Effector memory CD8-positive, alpha-beta T cell (primary cell): ENCODE measurements at regions not wholly inside any gene's neighbourhood (a gene's known extent, or its start where the extent isn't known, plus 50 kb on each side); places are given as distances from the start of the nearest gene placed in this dataset.

Experiments used
- ATAC-seq: fragments of 150-1000 bp; cut with Tn5 transposase; replicated peaks from 2 replicates; pipeline ENCODE4 v1.10.0; 2021; ENCODE audit warnings: mild to moderate bottlenecking, moderate library complexity
- DNase-seq, 3 experiments: peaks; one replicate each; pipeline ENCODE4 v3.0.0; 2021
- H3K27ac Mint-ChIP-seq, 2 donors: one replicate each; pipeline ENCODE4 v1.8.0; 2022; ENCODE audit warnings: mild to moderate bottlenecking in 2 of 2, mixed read lengths in 2 of 2, moderate library complexity in 2 of 2
- H3K27me3 Mint-ChIP-seq, 2 donors: one replicate each; pipeline ENCODE4 v1.8.0; 2022; ENCODE audit warnings: mixed read lengths in 2 of 2
- H3K36me3 Mint-ChIP-seq: one replicate; pipeline ENCODE4 v1.8.0; 2022; ENCODE audit warnings: mild to moderate bottlenecking, moderate library complexity, mixed read lengths; ENCODE audit not compliant: insufficient read depth
- H3K4me1 Mint-ChIP-seq, 2 donors: one replicate each; pipeline ENCODE4 v1.8.0; 2022; ENCODE audit warnings: low read depth in 2 of 2, mixed read lengths in 2 of 2
- H3K4me3 Mint-ChIP-seq, 2 donors: one replicate each; pipeline ENCODE4 v1.8.0; 2022; ENCODE audit warnings: mild to moderate bottlenecking in 2 of 2, mixed read lengths in 2 of 2, moderate library complexity in 2 of 2
- H3K9me3 Mint-ChIP-seq, 2 donors: one replicate each; pipeline ENCODE4 v1.8.0; 2022; ENCODE audit warnings: mixed read lengths in 2 of 2

GRCh38 chr6:132971676-132972075, 157.3 kb downstream of the RPS12 start:
- no peak for ATAC-seq
- Mint-ChIP-seq H3K36me3 (no peaks in the 10 kb centered on the region), H3K9me3 (no peaks in the 10 kb centered on the region), H3K27ac (no peak overlapping the region), H3K27me3 (peaks cover 17 to 25% of the 10 kb centered on the region in 2 donors), H3K4me1 (no peaks in the 10 kb centered on the region), H3K4me3 (no peak overlapping the region)
- no peak for DNase-seq

DNA sequence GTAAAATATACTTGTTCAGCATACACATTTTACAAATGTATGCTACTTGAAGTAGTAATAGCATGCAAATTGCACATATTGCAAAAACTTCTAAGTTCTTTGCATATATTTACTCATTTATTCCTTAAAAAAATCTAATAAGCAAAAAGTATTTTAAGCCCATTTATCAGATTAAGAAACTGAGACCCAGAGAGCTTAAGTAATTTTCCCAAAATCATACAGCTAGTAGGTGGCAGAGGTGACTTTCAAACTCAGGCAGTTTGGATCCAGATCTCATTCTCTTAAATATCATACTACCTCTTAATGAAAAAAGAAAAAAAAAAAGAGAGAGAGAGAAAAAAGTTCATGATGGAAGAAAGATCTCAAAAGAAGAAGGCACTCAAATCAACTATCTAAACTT, 157.9 kb downstream of the RPS12 start:
- Mint-ChIP-seq H3K9me3 (no peaks in the 10 kb centered on the region), H3K4me3 (no peak overlapping the region), H3K27ac (no peak overlapping the region), H3K4me1 (no peaks in the 10 kb centered on the region), H3K36me3 (no peaks in the 10 kb centered on the region), H3K27me3 (peaks cover 19 to 25% of the 10 kb centered on the region in 2 donors)
- DNase-seq: no peak
- ATAC-seq: no peak

GRCh38 chr6:132972971-132973370, 158.6 kb downstream of the RPS12 start:
- no peaks in the 10 kb centered on the region for H3K9me3 Mint-ChIP-seq
- no peak overlapping the region for H3K27ac Mint-ChIP-seq
- DNase-seq (no peak), ATAC-seq (no peak)
- H3K4me1 Mint-ChIP-seq: no peaks in the 10 kb centered on the region
- no peaks in the 10 kb centered on the region for H3K36me3 Mint-ChIP-seq
- H3K27me3 Mint-ChIP-seq: peaks cover 25 to 30% of the 10 kb centered on the region in 2 donors
- H3K4me3 Mint-ChIP-seq: no peak overlapping the region

DNA sequence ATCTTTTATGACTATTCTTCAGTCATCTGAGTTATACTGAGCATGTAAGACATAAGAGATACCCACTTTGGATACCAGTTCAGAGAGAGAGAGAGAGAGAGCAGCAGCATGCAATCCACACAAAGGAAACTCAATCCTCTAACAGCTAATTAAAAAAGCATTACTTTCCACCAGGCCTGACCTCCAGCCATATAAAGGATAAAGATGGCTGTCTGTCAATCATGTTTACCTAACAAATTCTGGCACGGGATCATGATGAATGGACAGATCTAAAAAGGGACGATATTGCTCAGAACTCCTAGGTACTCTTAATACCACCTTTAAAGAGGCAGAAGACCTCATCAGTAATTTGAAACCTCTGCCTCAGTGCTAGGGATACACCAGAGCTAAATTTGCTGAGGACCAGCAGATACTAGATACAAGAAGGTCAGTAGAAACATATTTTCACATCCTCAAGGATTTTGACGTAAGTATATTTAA, 159.2 kb downstream of the RPS12 start:
- DNase-seq (no peak), ATAC-seq (no peak)
- H3K4me1 Mint-ChIP-seq: no peaks in the 10 kb centered on the region
- H3K27me3 Mint-ChIP-seq: peaks cover 25 to 30% of the 10 kb centered on the region in 2 donors
- H3K36me3 Mint-ChIP-seq: no peaks in the 10 kb centered on the region
- no peaks in the 10 kb centered on the region for H3K9me3 Mint-ChIP-seq
- no peak overlapping the region for H3K4me3 Mint-ChIP-seq
- no peak overlapping the region for H3K27ac Mint-ChIP-seq

DNA sequence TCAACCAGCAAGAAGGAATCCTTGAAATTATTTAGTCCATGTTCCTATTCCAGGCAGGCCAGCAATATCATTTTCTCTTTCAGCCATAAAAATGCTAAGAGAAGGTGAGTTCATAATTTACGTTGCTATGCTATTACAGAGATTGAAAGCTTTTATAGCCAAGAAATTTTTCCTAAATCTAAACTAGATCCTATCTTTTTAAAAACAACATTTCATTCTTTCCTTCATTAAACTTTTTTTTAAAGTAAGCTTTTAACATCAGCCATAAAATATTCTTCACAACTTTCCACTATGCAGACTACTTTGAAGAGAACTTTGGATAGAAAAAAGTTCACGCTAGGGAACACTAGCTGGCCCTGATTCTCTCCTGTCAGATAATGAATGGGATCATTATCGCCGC, 159.8 kb downstream of the RPS12 start:
- no peak for DNase-seq
- H3K4me3 Mint-ChIP-seq: no peak overlapping the region

DNA sequence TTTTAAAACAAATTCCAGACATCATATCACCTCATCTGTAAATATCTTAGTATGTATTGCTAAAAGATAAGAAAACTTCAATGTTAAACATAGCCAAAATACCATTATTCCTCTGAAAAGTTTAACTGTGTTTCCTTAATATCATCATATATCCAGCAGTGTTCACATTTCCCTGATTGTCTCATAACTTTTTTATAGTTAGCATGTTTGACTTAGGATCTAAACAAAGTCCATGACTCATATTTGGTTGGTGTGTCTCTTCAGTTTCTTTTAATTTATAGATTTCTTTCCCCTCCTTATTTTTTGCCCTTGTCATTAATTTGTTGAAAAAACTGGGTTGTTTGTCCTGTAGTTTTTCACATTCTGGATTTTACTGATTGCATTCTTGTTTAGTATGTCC, 163.0 kb downstream of the RPS12 start:
- ATAC-seq (no peak), DNase-seq (no peak)
- H3K9me3 Mint-ChIP-seq: no peaks in the 10 kb centered on the region
- H3K27me3 Mint-ChIP-seq: peaks cover 6 to 17% of the 10 kb centered on the region in 2 donors
- no peak overlapping the region for H3K4me3 Mint-ChIP-seq
- H3K4me1 Mint-ChIP-seq: no peaks in the 10 kb centered on the region
- H3K36me3 Mint-ChIP-seq: peaks cover 4% of the 10 kb centered on the region
- H3K27ac Mint-ChIP-seq: no peak overlapping the region

More for the DNA sequence above, 159.8 kb downstream of the RPS12 start:
- no peaks in the 10 kb centered on the region for H3K4me1 Mint-ChIP-seq
- ATAC-seq: no peak
- H3K9me3 Mint-ChIP-seq: no peaks in the 10 kb centered on the region
- peaks cover 2% of the 10 kb centered on the region for H3K36me3 Mint-ChIP-seq
- no peak overlapping the region for H3K27ac Mint-ChIP-seq
- peaks cover 25 to 28% of the 10 kb centered on the region in 2 donors for H3K27me3 Mint-ChIP-seq

DNA sequence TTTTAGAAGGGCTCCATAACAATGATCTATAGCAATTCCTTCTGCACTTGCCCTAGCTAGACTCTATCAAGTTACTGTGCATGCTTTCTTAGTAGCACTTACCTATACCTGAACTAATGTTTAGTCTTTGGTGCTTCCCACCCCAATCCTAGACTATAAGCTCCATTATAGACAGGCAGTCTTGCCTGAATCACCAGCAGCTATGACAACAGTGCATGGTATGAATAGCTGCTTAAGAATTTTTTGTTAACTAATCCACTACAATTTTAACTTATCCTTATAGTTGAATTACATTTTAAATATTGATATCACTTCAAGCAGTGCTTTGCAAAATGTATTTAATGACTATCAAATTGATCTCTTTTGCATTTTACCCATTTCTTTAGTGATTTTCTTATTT, 164.3 kb downstream of the RPS12 start:
- no peak overlapping the region for H3K27ac Mint-ChIP-seq
- peaks cover 4% of the 10 kb centered on the region for H3K36me3 Mint-ChIP-seq
- ATAC-seq (no peak), DNase-seq (no peak)
- H3K4me3 Mint-ChIP-seq: no peak overlapping the region
- H3K9me3 Mint-ChIP-seq: peaks cover 0 to under 1% of the 10 kb centered on the region in 2 donors
- no peaks in the 10 kb centered on the region for H3K4me1 Mint-ChIP-seq
- peaks cover 7 to 17% of the 10 kb centered on the region in 2 donors for H3K27me3 Mint-ChIP-seq

DNA sequence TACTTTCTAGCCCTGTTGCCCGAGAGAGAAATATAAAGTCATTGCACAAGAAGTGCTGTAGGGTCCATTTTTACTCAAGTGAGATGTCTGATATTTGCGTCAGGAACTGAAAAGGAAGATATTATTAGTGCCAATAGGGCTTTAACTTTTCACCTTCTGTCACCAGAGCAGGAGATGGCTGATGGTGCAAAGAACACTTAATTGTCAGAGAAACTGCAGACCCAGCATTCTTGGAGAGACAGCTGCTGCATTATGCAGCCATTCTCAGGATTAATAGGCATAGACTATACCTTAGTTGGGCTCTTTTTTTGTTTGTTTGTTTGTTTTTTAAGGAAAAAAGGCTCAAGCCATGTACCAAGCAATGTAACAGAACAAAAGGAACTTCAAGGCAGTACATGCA, 179.4 kb downstream of the RPS12 start:
- H3K4me3 Mint-ChIP-seq: no peak overlapping the region
- no peaks in the 10 kb centered on the region for H3K36me3 Mint-ChIP-seq
- peaks cover 0 to 14% of the 10 kb centered on the region in 2 donors for H3K27me3 Mint-ChIP-seq
- ATAC-seq (no peak), DNase-seq (no peak)
- H3K4me1 Mint-ChIP-seq: no peaks in the 10 kb centered on the region
- no peak overlapping the region for H3K27ac Mint-ChIP-seq
- no peaks in the 10 kb centered on the region for H3K9me3 Mint-ChIP-seq

- Mint-ChIP-seq H3K9me3 (no peaks in the 10 kb centered on the region), H3K4me3 (no peak overlapping the region)
- no peak for ATAC-seq
Observed at GRCh38 chr6:132995009-132995408, 180.6 kb downstream of the RPS12 start.

GRCh38 chr6:132995432-132995831, 181.1 kb downstream of the RPS12 start:
- ATAC-seq (no peak), DNase-seq (no peak)
- H3K9me3 Mint-ChIP-seq: no peaks in the 10 kb centered on the region
- H3K36me3 Mint-ChIP-seq: no peaks in the 10 kb centered on the region
- no peak overlapping the region for H3K27ac Mint-ChIP-seq
- H3K27me3 Mint-ChIP-seq: peaks cover 0 to 6% of the 10 kb centered on the region in 2 donors
- H3K4me3 Mint-ChIP-seq: no peak overlapping the region
- no peaks in the 10 kb centered on the region for H3K4me1 Mint-ChIP-seq

More at GRCh38 chr6:132995009-132995408, 180.6 kb downstream of the RPS12 start:
- Mint-ChIP-seq H3K36me3 (no peaks in the 10 kb centered on the region), H3K27me3 (peaks cover 0 to 9% of the 10 kb centered on the region in 2 donors), H3K4me1 (no peaks in the 10 kb centered on the region), H3K27ac (no peak overlapping the region)
- no peak for DNase-seq

- Mint-ChIP-seq H3K27me3 (peaks cover 0 to 11% of the 10 kb centered on the region in 2 donors), H3K36me3 (no peaks in the 10 kb centered on the region), H3K27ac (no peak overlapping the region), H3K4me1 (no peaks in the 10 kb centered on the region), H3K9me3 (peaks cover 0 to 1% of the 10 kb centered on the region in 2 donors), H3K4me3 (no peak overlapping the region)
- ATAC-seq: no peak
- DNase-seq: no peak
Observed at GRCh38 chr6:132998418-132998817, 184.0 kb downstream of the RPS12 start.

- no peak overlapping the region for H3K4me3 Mint-ChIP-seq
- H3K4me1 Mint-ChIP-seq: no peaks in the 10 kb centered on the region
- peaks cover 0 to 1% of the 10 kb centered on the region in 2 donors for H3K9me3 Mint-ChIP-seq
- peaks cover 0 to 11% of the 10 kb centered on the region in 2 donors for H3K27me3 Mint-ChIP-seq
- ATAC-seq (no peak), DNase-seq (no peak)
- no peak overlapping the region for H3K27ac Mint-ChIP-seq
- no peaks in the 10 kb centered on the region for H3K36me3 Mint-ChIP-seq
Observed at GRCh38 chr6:133001040-133001565, 186.7 kb downstream of the RPS12 start.

DNA sequence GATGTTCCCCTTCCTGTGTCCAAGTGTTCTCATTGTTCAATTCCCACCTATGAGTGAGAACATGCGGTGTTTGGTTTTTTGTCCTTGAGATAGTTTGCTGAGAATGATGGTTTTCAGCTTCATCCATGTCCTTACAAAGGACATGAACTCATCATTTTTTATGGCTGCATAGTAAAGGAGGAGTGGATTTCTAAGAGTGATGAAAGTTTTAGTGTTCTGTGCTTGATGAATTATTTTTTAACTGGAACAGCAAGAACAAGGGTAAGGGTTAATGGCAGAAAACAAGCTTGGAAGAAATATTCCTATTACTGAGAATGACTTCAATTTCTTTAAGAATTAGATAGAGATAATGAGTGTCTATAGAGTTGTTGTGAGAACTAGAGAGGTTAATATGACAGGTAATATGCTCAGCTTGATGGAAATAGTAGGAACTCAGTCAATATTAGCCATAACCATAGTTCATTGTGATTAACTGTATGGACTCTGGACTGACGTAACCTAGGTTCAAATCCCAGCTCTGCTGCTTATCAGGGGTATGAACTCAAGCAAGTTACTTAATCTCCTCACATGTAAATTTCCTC, 190.0 kb downstream of the RPS12 start:
- no peaks in the 10 kb centered on the region for H3K36me3 Mint-ChIP-seq
- no peak for DNase-seq
- H3K4me1 Mint-ChIP-seq: no peaks in the 10 kb centered on the region
- H3K27ac Mint-ChIP-seq: no peak overlapping the region
- H3K4me3 Mint-ChIP-seq: no peak overlapping the region
- H3K27me3 Mint-ChIP-seq: peaks cover 0 to 5% of the 10 kb centered on the region in 2 donors
- H3K9me3 Mint-ChIP-seq: peaks cover 0 to 1% of the 10 kb centered on the region in 2 donors
- ATAC-seq: no peak

- H3K4me1 Mint-ChIP-seq: no peaks in the 10 kb centered on the region
- no peak overlapping the region for H3K4me3 Mint-ChIP-seq
- no peak for ATAC-seq
- peaks cover 0 to 2% of the 10 kb centered on the region in 2 donors for H3K9me3 Mint-ChIP-seq
- no peaks in the 10 kb centered on the region for H3K36me3 Mint-ChIP-seq
- no peak overlapping the region for H3K27ac Mint-ChIP-seq
- no peak for DNase-seq
- peaks cover 0 to 5% of the 10 kb centered on the region in 2 donors for H3K27me3 Mint-ChIP-seq
Observed at GRCh38 chr6:133012774-133013173, 198.4 kb downstream of the RPS12 start.
